OCI-LY3 (cell line): ENCODE measurements at regions not wholly inside any gene's neighbourhood (a gene's known extent, or its start where the extent isn't known, plus 50 kb on each side); places are given as distances from the start of the nearest gene placed in this dataset.
"Not testable (repeated sequence)": the region's sequence is repeated elsewhere in the genome, so short reads cannot be mapped to it uniquely, and the experiment has no call there.

Experiments
- H2AFZ ChIP-seq: fragments of 200-600, 300-600 bp; shearing (Covaris generic); 2 replicates; pipeline ENCODE4 v1.6.0; 2014; ENCODE audit warnings: antibody characterized with exemption, low read depth, low read length
- H3K27ac ChIP-seq: fragments of 200-600, 300-600 bp; sonication (generic); 2 replicates; pipeline ENCODE4 v1.5.1; 2014; ENCODE audit warnings: mild to moderate bottlenecking, low read length, moderate library complexity, mixed read lengths
- H3K27me3 ChIP-seq: fragments of 200-600, 300-600 bp; sonication (generic); 2 replicates; pipeline ENCODE4 v1.6.1; 2014; ENCODE audit warnings: low read depth, low read length, mixed read lengths
- H3K36me3 ChIP-seq: fragments of 200-600, 300-600 bp; sonication (generic); replicated peaks from 2 replicates; pipeline ENCODE3; 2014; ENCODE audit warnings: low read depth, low read length, mixed read lengths
- H3K4me1 ChIP-seq: fragments of 300-600, 200-600 bp; sonication (generic); 2 replicates; pipeline ENCODE4 v1.6.1; 2014; ENCODE audit warnings: low read length, mixed read lengths
- H3K4me2 ChIP-seq: fragments of 200-600, 300-600 bp; sonication (generic); 2 replicates; pipeline ENCODE4 v1.6.1; 2014; ENCODE audit warnings: low read length, mixed read lengths
- H3K4me3 ChIP-seq: fragments of 300-600, 200-600 bp; sonication (generic); 2 replicates; pipeline ENCODE4 v1.5.1; 2014; ENCODE audit warnings: antibody characterized with exemption, mild to moderate bottlenecking, low read length, moderate library complexity
- H3K79me2 ChIP-seq: fragments of 300-600, 200-600 bp; shearing (Covaris generic); 2 replicates; pipeline ENCODE4 v1.6.1; 2014; ENCODE audit warnings: mild to moderate bottlenecking, low read length, mixed read lengths
- H3K9ac ChIP-seq: fragments of 300-600, 200-600 bp; shearing (Covaris generic); 2 replicates; pipeline ENCODE4 v1.6.0; 2014; ENCODE audit warnings: mild to moderate bottlenecking, low read length, moderate library complexity
- H3K9me3 ChIP-seq: fragments of 200-600, 300-600 bp; shearing (Covaris generic); 2 replicates; pipeline ENCODE4 v1.6.1; 2014; ENCODE audit warnings: low read length, mixed read lengths; ENCODE audit not compliant: insufficient read depth
- H4K20me1 ChIP-seq: fragments of 200-600, 300-600 bp; sonication (generic); 2 replicates; pipeline ENCODE4 v1.6.1; 2016; ENCODE audit warnings: low read length, mixed read lengths; ENCODE audit not compliant: insufficient read depth
- CTCF ChIP-seq: fragments of 200-600, 300-600 bp; sonication (generic); IDR thresholded peaks from 2 replicates; pipeline ENCODE4 v1.5.1; 2014; ENCODE audit warnings: antibody characterized with exemption, low read length, low read depth
- EZH2phosphoT487 ChIP-seq: fragments of 200-600 bp; shearing (Covaris generic); IDR thresholded peaks from 2 replicates; pipeline ENCODE4 v1.6.1; 2018; ENCODE audit warnings: antibody characterized with exemption, mixed run types, low read depth

- Histone ChIP-seq H3K4me1 (no peaks in the 10 kb centered on the region), H2AFZ (no peak overlapping the region), H3K4me3 (no peak overlapping the region), H3K9me3 (no peaks in the 10 kb centered on the region), H4K20me1 (no peaks in the 10 kb centered on the region), H3K27me3 (no peaks in the 10 kb centered on the region), H3K9ac (no peak overlapping the region), H3K79me2 (no peaks in the 10 kb centered on the region), H3K4me2 (no peak overlapping the region), H3K36me3 (no peaks in the 10 kb centered on the region), H3K27ac (no peak overlapping the region)
- TF ChIP-seq CTCF (no peak), EZH2phosphoT487 (no peak)
These were observed 686.9 kb upstream of the GBE1 start for GRCh38 chr3:82448320-82448719.

GRCh38 chr3:82428821-82429220, 667.4 kb upstream of the GBE1 start:
- not testable (repeated sequence) for H3K79me2 ChIP-seq, H4K20me1 ChIP-seq, H2AFZ ChIP-seq, H3K27ac ChIP-seq, H3K9ac ChIP-seq, H3K4me2 ChIP-seq, H3K36me3 ChIP-seq, H3K4me1 ChIP-seq, H3K27me3 ChIP-seq, H3K4me3 ChIP-seq, H3K9me3 ChIP-seq

GRCh38 chr3:82424031-82424339, 662.5 kb upstream of the GBE1 start:
- no peak overlapping the region for H3K4me3 ChIP-seq
- no peaks in the 10 kb centered on the region for H3K9me3 ChIP-seq
- no peaks in the 10 kb centered on the region for H3K79me2 ChIP-seq
- H3K4me2 ChIP-seq: no peak overlapping the region
- H3K4me1 ChIP-seq: no peaks in the 10 kb centered on the region
- H3K9ac ChIP-seq: no peak overlapping the region
- no peaks in the 10 kb centered on the region for H3K36me3 ChIP-seq
- H3K27me3 ChIP-seq: no peaks in the 10 kb centered on the region
- H3K27ac ChIP-seq: no peak overlapping the region
- TF ChIP-seq CTCF (no peak), EZH2phosphoT487 (no peak)
- no peak overlapping the region for H2AFZ ChIP-seq
- H4K20me1 ChIP-seq: no peaks in the 10 kb centered on the region

- TF ChIP-seq EZH2phosphoT487 (no peak), CTCF (no peak)
- no peaks in the 10 kb centered on the region for H4K20me1 ChIP-seq
- no peak overlapping the region for H2AFZ ChIP-seq
- H3K79me2 ChIP-seq: no peaks in the 10 kb centered on the region
- H3K9ac ChIP-seq: no peak overlapping the region
- H3K9me3 ChIP-seq: no peaks in the 10 kb centered on the region
- no peak overlapping the region for H3K4me3 ChIP-seq
- no peak overlapping the region for H3K27ac ChIP-seq
- no peak overlapping the region for H3K4me2 ChIP-seq
- H3K36me3 ChIP-seq: no peaks in the 10 kb centered on the region
- no peaks in the 10 kb centered on the region for H3K4me1 ChIP-seq
- no peaks in the 10 kb centered on the region for H3K27me3 ChIP-seq
These were observed 662.0 kb upstream of the GBE1 start for GRCh38 chr3:82423268-82424030.
